Endothelial cell of umbilical vein (primary cell): ENCODE measurements at regions not wholly inside any gene's neighbourhood (a gene's known extent, or its start where the extent isn't known, plus 50 kb on each side); places are given as distances from the start of the nearest gene placed in this dataset.

ENCODE experiments used
- BruUV-seq: library from RNA; stranded (reverse); fragments of 400-500 nt; replicated peaks from 2 replicates; lab custom pipeline; 2021; lab: Mats Ljungman, UMichigan
- CTCF ChIA-PET: fragments of 300-600, 350-600 bp; sonication (Branson Sonifier 250); formaldehyde crosslinking; loops from one replicate; lab custom pipeline; 2021; ENCODE audit warnings: antibody characterized with exemption, inconsistent platforms; lab: Charles Lee
- POLR2A ChIA-PET: fragments of 300-600, 350-600 bp; sonication (Branson Sonifier 250); formaldehyde crosslinking; loops from one replicate; lab custom pipeline; 2021; ENCODE audit warnings: antibody characterized with exemption, inconsistent platforms; lab: Charles Lee
- DNase-seq: peaks from one replicate; pipeline ENCODE4 v3.0.0-alpha.2; 2011; ENCODE audit warnings: low read depth, low spot score
- FAIRE-seq: peaks from 2 replicates; lab custom pipeline; 2011; peaks lifted over from hg19 to GRCh38; lab: Jason Lieb, UNC
- H2AFZ ChIP-seq: 2 replicates; pipeline ENCODE4 v1.6.0; 2012; ENCODE audit warnings: low read depth, low read length, control low read depth, inconsistent platforms
- H3K27ac ChIP-seq: 2 replicates; pipeline ENCODE4 v1.5.1; 2011; ENCODE audit warnings: low read depth, mild to moderate bottlenecking, control low read depth, low read length, moderate library complexity; ENCODE audit not compliant: insufficient read depth
- H3K27me3 ChIP-seq, 2 experiments: 2 replicates each; pipeline versions ENCODE4 v1.6.0 to v1.6.1; 2011; ENCODE audit warnings: low read length in 2 of 2, mixed read lengths in 1 of 2; ENCODE audit not compliant: control insufficient read depth in 2 of 2, insufficient read depth in 2 of 2
- H3K36me3 ChIP-seq, 2 experiments: 2 replicates in 1 of 2; 3 replicates in 1 of 2; pipeline ENCODE4 v1.5.1; 2011; ENCODE audit warnings: low read length in 2 of 2, mild to moderate bottlenecking in 1 of 2, moderate library complexity in 1 of 2; ENCODE audit not compliant: control insufficient read depth in 2 of 2, insufficient read depth in 2 of 2; ENCODE audit errors: extremely low read depth in 1 of 2
- H3K4me1 ChIP-seq: 3 replicates; pipeline ENCODE4 v1.5.1; 2011; ENCODE audit warnings: mild to moderate bottlenecking, low read length; ENCODE audit not compliant: control insufficient read depth, insufficient read depth; ENCODE audit errors: extremely low read depth
- H3K4me2 ChIP-seq: 2 replicates; pipeline ENCODE4 v1.6.1; 2011; ENCODE audit warnings: low read length, control low read depth, mixed read lengths; ENCODE audit not compliant: insufficient read depth
- H3K4me3 ChIP-seq, 3 experiments: fragments of 200-600 bp in 1 of 3; sonication (generic), shearing (Covaris generic) in 1 of 3; replicated peaks in 1 of 3; 2 replicates each; pipeline ENCODE4 v1.5.1; 2011 to 2016; ENCODE audit warnings: control low read depth in 3 of 3, low read length in 3 of 3, mild to moderate bottlenecking in 2 of 3, inconsistent platforms in 1 of 3, low read depth in 1 of 3, moderate library complexity in 1 of 3; ENCODE audit not compliant: insufficient read depth in 1 of 3
- H3K79me2 ChIP-seq: 2 replicates; pipeline ENCODE4 v1.6.0; 2012; ENCODE audit warnings: low read length, inconsistent platforms; ENCODE audit not compliant: control insufficient read depth, insufficient read depth
- H3K9ac ChIP-seq: replicated peaks from 2 replicates; pipeline ENCODE3; 2011; ENCODE audit warnings: low read length, control low read depth; ENCODE audit not compliant: insufficient read depth; ENCODE audit errors: extremely low read depth
- H3K9me1 ChIP-seq: replicated peaks from 3 replicates; pipeline ENCODE4 v1.6.0; 2011; ENCODE audit warnings: mild to moderate bottlenecking, low read length; ENCODE audit not compliant: control insufficient read depth, insufficient read depth; ENCODE audit errors: extremely low read depth
- H3K9me3 ChIP-seq: replicated peaks from 2 replicates; pipeline ENCODE4 v1.5.1; 2012; ENCODE audit warnings: low read length, inconsistent platforms; ENCODE audit not compliant: control insufficient read depth, insufficient read depth
- H4K20me1 ChIP-seq: replicated peaks from 2 replicates; pipeline ENCODE3; 2011; ENCODE audit warnings: mild to moderate bottlenecking, low read length; ENCODE audit not compliant: control insufficient read depth, insufficient read depth; ENCODE audit errors: extremely low read depth
- EZH2 ChIP-seq: IDR thresholded peaks from 2 replicates; pipeline ENCODE4 v1.6.1; 2012; ENCODE audit warnings: borderline replicate concordance, low read depth, mild to moderate bottlenecking, moderate library complexity, low read length, inconsistent platforms; ENCODE audit not compliant: severe bottlenecking
- FOS ChIP-seq: IDR thresholded peaks from 2 replicates; pipeline ENCODE4 v1.6.1; 2011; ENCODE audit warnings: mild to moderate bottlenecking, low read length, moderate library complexity, borderline replicate concordance; ENCODE audit not compliant: insufficient read depth
- GATA2 ChIP-seq: IDR thresholded peaks from 2 replicates; pipeline ENCODE4 v1.7.0; 2011; ENCODE audit warnings: low read depth, mild to moderate bottlenecking, moderate library complexity, mixed read lengths, low read length; ENCODE audit not compliant: insufficient read length, insufficient read depth
- JUN ChIP-seq: IDR thresholded peaks from 2 replicates; pipeline ENCODE4 v1.6.1; 2011; ENCODE audit warnings: borderline replicate concordance, low read depth; ENCODE audit not compliant: insufficient read length, insufficient read depth
- MYC ChIP-seq: IDR thresholded peaks from one replicate; pipeline ENCODE4 v1.6.1; 2011; ENCODE audit warnings: mild to moderate bottlenecking, low read depth, low read length
- POLR2A ChIP-seq: IDR thresholded peaks from 2 replicates; pipeline ENCODE4 v1.6.1; 2012; ENCODE audit warnings: low read depth, mild to moderate bottlenecking, control low read depth, low read length
- POLR2AphosphoS5 ChIP-seq: IDR thresholded peaks from 2 replicates; pipeline ENCODE4 v1.6.1; 2012; ENCODE audit warnings: low read depth, mild to moderate bottlenecking, control low read depth, low read length, moderate library complexity; ENCODE audit not compliant: insufficient read depth
- dilution Hi-C: fragments of 300-500 bp; cut with MboI; formaldehyde crosslinking; loops from one replicate; pipeline ENCODE4 v1.15.0; 2019; ENCODE audit warnings: low sequenced_read_pairs; ENCODE audit not compliant: extremely low pct_ligation_motif_present
- intact Hi-C: fragments of 100-400 bp; cut with micrococcal nuclease; formaldehyde crosslinking; loops from one replicate; pipeline ENCODE4 v1.10.0; 2022
- TF ChIP-seq, protein P1 (sequence below), 2 donors: IDR thresholded peaks; 1 replicate in 1 of 2; 2 replicates in 1 of 2; pipeline ENCODE4 v1.5.1; 2011; ENCODE audit warnings: low read length in 2 of 2, mild to moderate bottlenecking in 2 of 2, moderate library complexity in 2 of 2, control low read depth in 1 of 2, inconsistent platforms in 1 of 2, low read depth in 1 of 2; ENCODE audit not compliant: insufficient read depth in 1 of 2; ENCODE audit errors: extremely low read depth in 1 of 2
- TF ChIP-seq, protein P2 (sequence below): IDR thresholded peaks from 2 replicates; pipeline ENCODE4 v1.6.1; 2011; ENCODE audit not compliant: insufficient read depth, insufficient read length

- Histone ChIP-seq H3K79me2 (no peaks in the 10 kb centered on the region), H3K4me1 (no peaks in the 10 kb centered on the region), H3K27me3 (no peaks in the 10 kb centered on the region), H4K20me1 (no peaks in the 10 kb centered on the region), H3K9me3 (peaks cover 2% of the 10 kb centered on the region), H3K27ac (no peak overlapping the region), H3K4me3 (no peak overlapping the region), H3K4me2 (no peak overlapping the region), H3K9me1 (no peaks in the 10 kb centered on the region), H3K36me3 (no peaks in the 10 kb centered on the region), H2AFZ (no peak overlapping the region), H3K9ac (no peak overlapping the region)
- intact Hi-C loops, result no loop called here
- dilution Hi-C loops, result no loop called here
- TF ChIP-seq JUN (no peak), FOS (no peak), POLR2A (no peak), GATA2 (no peak), POLR2AphosphoS5 (no peak), MYC (no peak), EZH2 (no peak)
- TF ChIP-seq, protein P1, sequence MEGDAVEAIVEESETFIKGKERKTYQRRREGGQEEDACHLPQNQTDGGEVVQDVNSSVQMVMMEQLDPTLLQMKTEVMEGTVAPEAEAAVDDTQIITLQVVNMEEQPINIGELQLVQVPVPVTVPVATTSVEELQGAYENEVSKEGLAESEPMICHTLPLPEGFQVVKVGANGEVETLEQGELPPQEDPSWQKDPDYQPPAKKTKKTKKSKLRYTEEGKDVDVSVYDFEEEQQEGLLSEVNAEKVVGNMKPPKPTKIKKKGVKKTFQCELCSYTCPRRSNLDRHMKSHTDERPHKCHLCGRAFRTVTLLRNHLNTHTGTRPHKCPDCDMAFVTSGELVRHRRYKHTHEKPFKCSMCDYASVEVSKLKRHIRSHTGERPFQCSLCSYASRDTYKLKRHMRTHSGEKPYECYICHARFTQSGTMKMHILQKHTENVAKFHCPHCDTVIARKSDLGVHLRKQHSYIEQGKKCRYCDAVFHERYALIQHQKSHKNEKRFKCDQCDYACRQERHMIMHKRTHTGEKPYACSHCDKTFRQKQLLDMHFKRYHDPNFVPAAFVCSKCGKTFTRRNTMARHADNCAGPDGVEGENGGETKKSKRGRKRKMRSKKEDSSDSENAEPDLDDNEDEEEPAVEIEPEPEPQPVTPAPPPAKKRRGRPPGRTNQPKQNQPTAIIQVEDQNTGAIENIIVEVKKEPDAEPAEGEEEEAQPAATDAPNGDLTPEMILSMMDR (IDR thresholded peaks at IDR 0.05; ENCODE audit: extremely low read depth in 1 of 2, insufficient read depth in 1 of 2, low read depth in 1 of 2, low read length in 2 of 2), result no peak
- TF ChIP-seq, protein P2, sequence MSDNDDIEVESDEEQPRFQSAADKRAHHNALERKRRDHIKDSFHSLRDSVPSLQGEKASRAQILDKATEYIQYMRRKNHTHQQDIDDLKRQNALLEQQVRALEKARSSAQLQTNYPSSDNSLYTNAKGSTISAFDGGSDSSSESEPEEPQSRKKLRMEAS, result no peak
- ChIA-PET CTCF (no interaction called here), POLR2A (no interaction called here)
- FAIRE-seq (no peak), DNase-seq (no peak)
- no TSS peak for BruUV-seq
These were observed 275.1 kb downstream of the CYRIA start for GRCh38 chr2:16390561-16390960.
